ENCODE measurements at regions not wholly inside any gene's neighbourhood (a gene's known extent, or its start where the extent isn't known, plus 50 kb on each side); places are given as distances from the start of the nearest gene placed in this dataset.
"Not testable (repeated sequence)": the region's sequence is repeated elsewhere in the genome, so short reads cannot be mapped to it uniquely, and the experiment has no call there.

DNA sequence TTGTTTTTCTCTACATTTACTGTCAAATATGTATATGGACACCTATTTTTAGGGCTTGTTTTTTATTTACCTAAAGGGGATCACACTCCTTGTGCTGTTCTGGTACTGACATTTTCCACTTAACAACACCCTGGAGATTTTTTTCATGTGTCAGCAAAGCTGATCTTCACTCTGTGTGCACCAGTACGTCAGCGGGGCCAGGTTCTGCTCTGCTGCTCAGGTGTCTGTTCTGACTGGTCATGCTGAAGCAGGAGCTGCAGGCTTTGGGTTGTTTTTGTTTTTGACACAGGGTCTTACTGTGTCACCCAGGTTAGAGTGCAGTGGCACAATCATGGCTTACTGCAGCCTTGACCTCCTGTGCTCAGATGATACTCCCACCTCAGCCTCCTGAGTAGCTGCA lies 81.9 kb upstream of the CCND2 start:
- POLR2A ChIA-PET = no interaction called here
- no peaks in the 10 kb centered on the region for H3K36me3 ChIP-seq (ENCODE audit: control insufficient read depth, insufficient read depth, low read length)
- DNase-seq (ENCODE audit: low read depth) = no peak
- TF ChIP-seq, protein P1, sequence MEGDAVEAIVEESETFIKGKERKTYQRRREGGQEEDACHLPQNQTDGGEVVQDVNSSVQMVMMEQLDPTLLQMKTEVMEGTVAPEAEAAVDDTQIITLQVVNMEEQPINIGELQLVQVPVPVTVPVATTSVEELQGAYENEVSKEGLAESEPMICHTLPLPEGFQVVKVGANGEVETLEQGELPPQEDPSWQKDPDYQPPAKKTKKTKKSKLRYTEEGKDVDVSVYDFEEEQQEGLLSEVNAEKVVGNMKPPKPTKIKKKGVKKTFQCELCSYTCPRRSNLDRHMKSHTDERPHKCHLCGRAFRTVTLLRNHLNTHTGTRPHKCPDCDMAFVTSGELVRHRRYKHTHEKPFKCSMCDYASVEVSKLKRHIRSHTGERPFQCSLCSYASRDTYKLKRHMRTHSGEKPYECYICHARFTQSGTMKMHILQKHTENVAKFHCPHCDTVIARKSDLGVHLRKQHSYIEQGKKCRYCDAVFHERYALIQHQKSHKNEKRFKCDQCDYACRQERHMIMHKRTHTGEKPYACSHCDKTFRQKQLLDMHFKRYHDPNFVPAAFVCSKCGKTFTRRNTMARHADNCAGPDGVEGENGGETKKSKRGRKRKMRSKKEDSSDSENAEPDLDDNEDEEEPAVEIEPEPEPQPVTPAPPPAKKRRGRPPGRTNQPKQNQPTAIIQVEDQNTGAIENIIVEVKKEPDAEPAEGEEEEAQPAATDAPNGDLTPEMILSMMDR (IDR thresholded peaks at IDR 0.05; ENCODE audit: insufficient read depth, low read depth, low read length) = no peak
- no peak overlapping the region for H3K4me3 ChIP-seq (ENCODE audit: low read depth, low read length)
- H3K27me3 ChIP-seq (ENCODE audit: control insufficient read depth, insufficient read depth, low read length) = peaks cover 1% of the 10 kb centered on the region; the same call in 1 of the 2 replicates
- CTCF ChIA-PET = no interaction called here

DNA sequence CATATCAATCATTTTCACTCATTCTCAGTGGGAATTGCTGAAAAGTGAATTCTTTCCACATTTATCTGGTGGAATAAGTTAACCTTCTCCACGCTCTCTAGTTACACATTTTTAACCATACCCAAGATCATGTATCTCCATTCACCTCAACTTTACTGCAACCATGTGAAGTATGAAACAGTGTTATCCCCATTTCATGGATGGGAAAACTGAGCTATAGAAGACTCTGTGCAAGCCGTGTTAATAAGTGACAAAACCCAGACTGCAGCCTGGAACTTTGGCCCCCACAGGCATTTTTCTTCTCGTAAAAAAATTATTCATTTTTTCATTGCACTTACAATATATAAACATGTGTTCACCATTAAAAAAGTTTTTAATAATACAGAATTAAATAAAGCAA lies 82.4 kb upstream of the CCND2 start:
- ChIA-PET POLR2A (no interaction called here), CTCF (interaction anchor here (0.6 kb wide), 1 partner anchor 300 kb away, joined by 3 read pairs; no protein-coding TSS in a partner anchor)
- peaks cover 1% of the 10 kb centered on the region; the same call in 1 of the 2 replicates for H3K27me3 ChIP-seq (ENCODE audit: control insufficient read depth, insufficient read depth, low read length)
- H3K36me3 ChIP-seq (ENCODE audit: control insufficient read depth, insufficient read depth, low read length) = no peaks in the 10 kb centered on the region
- H3K4me3 ChIP-seq (ENCODE audit: low read depth, low read length) = no peak overlapping the region
- no peak for DNase-seq (ENCODE audit: low read depth)
- TF ChIP-seq, protein P1 (IDR thresholded peaks at IDR 0.05; ENCODE audit: insufficient read depth, low read depth, low read length) = no peak

- POLR2A ChIA-PET = no interaction called here
- CTCF ChIA-PET = interaction anchor here (0.6 kb wide), 1 partner anchor 300 kb away, joined by 3 read pairs; no protein-coding TSS in a partner anchor
- H3K36me3 ChIP-seq (ENCODE audit: control insufficient read depth, insufficient read depth, low read length) = no peaks in the 10 kb centered on the region
- H3K27me3 ChIP-seq (ENCODE audit: control insufficient read depth, insufficient read depth, low read length) = peaks cover under 1% of the 10 kb centered on the region; the same call in 1 of the 2 replicates
- no peak overlapping the region for H3K4me3 ChIP-seq (ENCODE audit: low read depth, low read length)
- TF ChIP-seq, protein P1 (IDR thresholded peaks at IDR 0.05; ENCODE audit: insufficient read depth, low read depth, low read length) = no peak
- DNase-seq (ENCODE audit: low read depth) = no peak
Measured at GRCh38 chr12:4190366-4191063, 83.0 kb upstream of the CCND2 start.

- H3K4me3 ChIP-seq (ENCODE audit: low read depth, low read length) = no peak overlapping the region
- ChIA-PET CTCF (interaction anchor here (1.1 kb wide), 1 partner anchor 24 kb away, joined by 3 read pairs; no protein-coding TSS in a partner anchor), POLR2A (no interaction called here)
- no peak for DNase-seq (ENCODE audit: low read depth)
- TF ChIP-seq, protein P1 (IDR thresholded peaks at IDR 0.05; ENCODE audit: insufficient read depth, low read depth, low read length) = no peak
- H3K27me3 ChIP-seq (ENCODE audit: control insufficient read depth, insufficient read depth, low read length) = no peaks in the 10 kb centered on the region
- H3K36me3 ChIP-seq (ENCODE audit: control insufficient read depth, insufficient read depth, low read length) = no peaks in the 10 kb centered on the region
Measured at GRCh38 chr12:4189721-4190120, 83.8 kb upstream of the CCND2 start.

DNA sequence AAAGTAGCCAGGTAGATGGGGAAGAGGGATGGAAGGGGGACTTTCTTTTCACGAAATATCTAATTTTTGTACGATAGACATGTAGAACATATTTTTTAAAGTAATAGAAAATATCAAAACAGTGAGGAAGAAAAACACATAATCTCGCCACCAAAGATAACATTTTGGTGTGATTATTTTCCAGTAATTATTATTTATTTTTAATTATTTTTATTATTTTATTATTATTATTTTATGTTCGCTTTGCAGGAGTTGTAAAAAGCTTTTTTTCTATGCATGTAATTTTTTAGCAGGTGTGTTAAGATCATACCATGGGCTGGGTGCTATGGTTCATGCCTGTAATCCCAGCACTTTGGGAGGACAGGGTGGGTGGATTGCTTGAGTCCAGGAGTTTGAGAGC lies 85.6 kb upstream of the CCND2 start:
- Histone ChIP-seq H3K36me3 (ENCODE audit: control insufficient read depth, insufficient read depth, low read length) (no peaks in the 10 kb centered on the region), H3K27me3 (ENCODE audit: control insufficient read depth, insufficient read depth, low read length) (no peaks in the 10 kb centered on the region), H3K4me3 (ENCODE audit: low read depth, low read length) (no peak overlapping the region)
- DNase-seq (ENCODE audit: low read depth) = no peak
- TF ChIP-seq, protein P1 (IDR thresholded peaks at IDR 0.05; ENCODE audit: insufficient read depth, low read depth, low read length) = no peak
- POLR2A ChIA-PET = no interaction called here
- CTCF ChIA-PET = interaction anchor here (0.6 kb wide), 1 partner anchor 384 kb away, joined by 3 read pairs; no protein-coding TSS in a partner anchor

- POLR2A ChIA-PET; DNase-seq (ENCODE audit: low read depth): not testable (repeated sequence)
Measured at GRCh38 chr12:4187315-4187714, 86.2 kb upstream of the CCND2 start.

More at GRCh38 chr12:4187315-4187714, 86.2 kb upstream of the CCND2 start:
- CTCF ChIA-PET; H3K27me3 ChIP-seq (ENCODE audit: control insufficient read depth, insufficient read depth, low read length); H3K4me3 ChIP-seq (ENCODE audit: low read depth, low read length); H3K36me3 ChIP-seq (ENCODE audit: control insufficient read depth, insufficient read depth, low read length): not testable (repeated sequence)
